ENCODE measurements at regions not wholly inside any gene's neighbourhood (a gene's known extent, or its start where the extent isn't known, plus 50 kb on each side); places are given as distances from the start of the nearest gene placed in this dataset.

DNA sequence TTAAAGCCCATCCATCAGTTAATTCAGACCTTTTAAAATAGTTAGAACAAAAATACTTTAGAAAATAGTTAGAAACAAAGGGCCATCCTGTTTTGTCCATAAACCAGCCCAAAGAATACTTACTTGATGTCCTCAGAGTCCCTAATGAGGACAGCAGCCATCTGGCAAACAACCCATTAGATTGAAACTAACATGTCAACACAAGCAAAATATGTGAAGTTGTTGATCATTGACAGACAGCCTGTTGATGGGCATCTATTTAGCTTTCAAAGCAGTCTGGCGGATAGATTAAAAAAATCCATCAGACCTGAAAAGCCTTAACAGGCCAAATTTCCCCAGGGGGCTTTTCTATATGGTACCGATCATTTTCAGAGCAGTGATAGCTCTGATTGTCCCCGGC, 154.2 kb upstream of the TSHZ2 start:
- Histone ChIP-seq H3K4me1 (no peaks in the 10 kb centered on the region), H3K4me3 (no peak overlapping the region), H3K36me3 (no peaks in the 10 kb centered on the region), H3K27me3 (no peaks in the 10 kb centered on the region), H3K9me3 (no peaks in the 10 kb centered on the region), H3K27ac (no peak overlapping the region)
- DNase-seq: no peak
- no peak for TF ChIP-seq POLR2A (IDR thresholded peaks at IDR 0.05)
- TF ChIP-seq, protein P1, sequence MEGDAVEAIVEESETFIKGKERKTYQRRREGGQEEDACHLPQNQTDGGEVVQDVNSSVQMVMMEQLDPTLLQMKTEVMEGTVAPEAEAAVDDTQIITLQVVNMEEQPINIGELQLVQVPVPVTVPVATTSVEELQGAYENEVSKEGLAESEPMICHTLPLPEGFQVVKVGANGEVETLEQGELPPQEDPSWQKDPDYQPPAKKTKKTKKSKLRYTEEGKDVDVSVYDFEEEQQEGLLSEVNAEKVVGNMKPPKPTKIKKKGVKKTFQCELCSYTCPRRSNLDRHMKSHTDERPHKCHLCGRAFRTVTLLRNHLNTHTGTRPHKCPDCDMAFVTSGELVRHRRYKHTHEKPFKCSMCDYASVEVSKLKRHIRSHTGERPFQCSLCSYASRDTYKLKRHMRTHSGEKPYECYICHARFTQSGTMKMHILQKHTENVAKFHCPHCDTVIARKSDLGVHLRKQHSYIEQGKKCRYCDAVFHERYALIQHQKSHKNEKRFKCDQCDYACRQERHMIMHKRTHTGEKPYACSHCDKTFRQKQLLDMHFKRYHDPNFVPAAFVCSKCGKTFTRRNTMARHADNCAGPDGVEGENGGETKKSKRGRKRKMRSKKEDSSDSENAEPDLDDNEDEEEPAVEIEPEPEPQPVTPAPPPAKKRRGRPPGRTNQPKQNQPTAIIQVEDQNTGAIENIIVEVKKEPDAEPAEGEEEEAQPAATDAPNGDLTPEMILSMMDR (IDR thresholded peaks at IDR 0.05): no peak

GRCh38 chr20:52817511-52817910, 154.6 kb upstream of the TSHZ2 start:
- TF ChIP-seq, protein P1 (IDR thresholded peaks at IDR 0.05): no peak
- TF ChIP-seq POLR2A (IDR thresholded peaks at IDR 0.05): no peak
- Histone ChIP-seq H3K27ac (no peak overlapping the region), H3K9me3 (no peaks in the 10 kb centered on the region), H3K36me3 (no peaks in the 10 kb centered on the region), H3K4me1 (no peaks in the 10 kb centered on the region), H3K4me3 (no peak overlapping the region), H3K27me3 (no peaks in the 10 kb centered on the region)
- DNase-seq: no peak

DNA sequence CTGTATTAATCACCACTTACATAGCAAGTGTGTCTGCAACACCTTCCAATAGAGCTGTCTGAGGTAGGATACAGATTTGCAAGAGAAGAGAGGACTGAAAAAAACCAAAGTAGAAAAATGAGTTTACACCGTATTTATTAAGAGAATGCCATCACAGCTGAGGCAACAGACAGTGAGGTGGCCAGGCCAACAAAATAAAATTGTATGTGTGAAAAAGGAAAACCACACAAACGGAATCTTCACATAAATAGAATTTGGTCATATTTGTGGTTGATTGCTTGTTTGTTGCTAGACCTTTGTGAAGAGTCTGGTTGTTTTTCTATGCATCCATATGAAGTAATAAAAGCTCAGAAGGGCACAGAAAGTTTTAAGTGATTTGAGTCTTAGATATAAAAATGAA, 157.8 kb upstream of the TSHZ2 start:
- no peak for TF ChIP-seq POLR2A (IDR thresholded peaks at IDR 0.05)
- TF ChIP-seq, protein P1 (IDR thresholded peaks at IDR 0.05): no peak

DNA sequence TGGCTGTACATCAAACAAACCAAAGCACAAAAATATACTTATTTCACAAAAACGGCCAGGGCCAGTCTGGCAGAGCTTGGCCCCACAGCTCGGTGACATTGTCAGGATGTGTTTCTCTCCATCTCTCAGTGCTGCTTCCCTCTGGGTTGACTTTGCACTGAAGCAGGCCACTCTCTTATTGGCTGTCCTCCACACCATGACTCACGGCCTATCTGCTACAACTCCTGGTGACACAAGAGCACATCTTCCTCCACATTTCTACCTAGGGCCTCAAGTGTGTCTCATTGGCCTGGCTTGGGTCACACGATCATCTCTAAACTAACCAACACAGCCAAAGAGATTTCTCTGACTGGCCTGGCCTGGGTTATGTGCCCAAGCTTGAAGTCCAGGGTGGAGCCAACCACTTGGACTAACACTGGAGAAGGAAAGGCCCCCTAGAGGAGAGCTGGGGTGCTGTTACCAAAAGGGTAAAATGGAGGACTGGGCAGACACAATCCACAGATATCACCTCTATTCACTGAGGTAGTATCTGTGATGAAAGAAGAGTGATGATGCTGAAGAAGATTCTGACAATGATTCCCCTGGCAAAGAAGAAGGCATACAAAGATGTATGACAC, 159.8 kb upstream of the TSHZ2 start:
- DNase-seq: no peak
- no peak for TF ChIP-seq POLR2A (IDR thresholded peaks at IDR 0.05)
- TF ChIP-seq, protein P1 (IDR thresholded peaks at IDR 0.05): no peak
- no peak overlapping the region for H3K27ac ChIP-seq

More for the DNA sequence above, 157.8 kb upstream of the TSHZ2 start:
- H3K9me3 ChIP-seq: no peaks in the 10 kb centered on the region
- H3K36me3 ChIP-seq: no peaks in the 10 kb centered on the region
- H3K27ac ChIP-seq: no peak overlapping the region
- DNase-seq: no peak
- H3K4me3 ChIP-seq: no peak overlapping the region
- no peaks in the 10 kb centered on the region for H3K4me1 ChIP-seq
- H3K27me3 ChIP-seq: no peaks in the 10 kb centered on the region

DNA sequence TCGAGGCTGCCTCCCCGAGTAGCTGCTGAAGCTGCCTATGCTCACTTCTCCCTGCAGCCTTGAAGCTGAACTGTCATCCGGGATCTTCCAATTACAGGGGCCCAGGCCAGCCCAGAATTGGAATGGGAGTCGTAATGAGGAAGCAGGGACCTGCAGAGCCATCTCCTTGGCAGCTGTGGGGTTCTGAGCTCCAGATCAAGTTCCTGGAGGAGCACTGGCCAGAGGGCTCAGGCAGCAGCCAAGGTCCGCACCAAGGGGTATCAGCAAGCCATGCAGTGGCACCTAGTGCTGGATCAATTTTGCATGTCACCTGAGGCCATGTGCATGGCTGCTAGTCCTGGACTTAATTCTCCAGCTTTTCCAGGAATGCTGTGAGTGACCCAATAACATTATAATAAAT, 163.2 kb upstream of the TSHZ2 start:
- no peak for DNase-seq
- no peaks in the 10 kb centered on the region for H3K27me3 ChIP-seq
- H3K36me3 ChIP-seq: no peaks in the 10 kb centered on the region
- no peaks in the 10 kb centered on the region for H3K9me3 ChIP-seq
- TF ChIP-seq, protein P1 (IDR thresholded peaks at IDR 0.05): no peak
- no peak for TF ChIP-seq POLR2A (IDR thresholded peaks at IDR 0.05)
- no peak overlapping the region for H3K27ac ChIP-seq
- no peaks in the 10 kb centered on the region for H3K4me1 ChIP-seq
- H3K4me3 ChIP-seq: no peak overlapping the region

More for the DNA sequence above, 159.8 kb upstream of the TSHZ2 start:
- Histone ChIP-seq H3K9me3 (no peaks in the 10 kb centered on the region), H3K4me3 (no peak overlapping the region), H3K4me1 (no peaks in the 10 kb centered on the region), H3K36me3 (no peaks in the 10 kb centered on the region), H3K27me3 (no peaks in the 10 kb centered on the region)

- Histone ChIP-seq H3K27me3 (no peaks in the 10 kb centered on the region), H3K36me3 (no peaks in the 10 kb centered on the region), H3K9me3 (no peaks in the 10 kb centered on the region), H3K4me1 (no peaks in the 10 kb centered on the region), H3K4me3 (no peak overlapping the region), H3K27ac (no peak overlapping the region)
- no peak for DNase-seq
- TF ChIP-seq, protein P1 (IDR thresholded peaks at IDR 0.05): no peak
- TF ChIP-seq POLR2A (IDR thresholded peaks at IDR 0.05): no peak
These were observed 165.2 kb upstream of the TSHZ2 start for GRCh38 chr20:52806918-52807317.

All from Peyer's patch (tissue), 4 donors.